Bronchial epithelial cell (primary cell): ENCODE measurements at regions not wholly inside any gene's neighbourhood (a gene's known extent, or its start where the extent isn't known, plus 50 kb on each side); places are given as distances from the start of the nearest gene placed in this dataset.
A peak's percentile ranks its signal among the peaks of the same experiment; 100 is the strongest.

Source experiments
- DNase-seq: peaks from one replicate; pipeline ENCODE4 v3.0.0-alpha.2; 2010; ENCODE audit warnings: low read depth
- FAIRE-seq: peaks from 2 replicates; lab custom pipeline; 2011; peaks lifted over from hg19 to GRCh38; lab: Jason Lieb, UNC
- H3K27me3 ChIP-seq: 2 replicates; pipeline ENCODE4 v1.5.1; 2011; ENCODE audit warnings: low read length; ENCODE audit not compliant: control insufficient read depth, insufficient read depth
- H3K36me3 ChIP-seq: 2 replicates; pipeline ENCODE4 v1.5.1; 2011; ENCODE audit warnings: low read length; ENCODE audit not compliant: control insufficient read depth, insufficient read depth
- H3K4me3 ChIP-seq: 2 replicates; pipeline ENCODE4 v1.5.1; 2011; ENCODE audit warnings: mild to moderate bottlenecking, low read depth, low read length, control low read depth
- CTCF ChIP-seq: IDR thresholded peaks from 2 replicates; pipeline ENCODE4 v1.5.1; 2011; ENCODE audit warnings: mild to moderate bottlenecking, moderate library complexity, low read length, control low read depth, inconsistent platforms; ENCODE audit not compliant: insufficient read depth, severe bottlenecking

- Histone ChIP-seq H3K4me3 (no peak overlapping the region), H3K27me3 (no peaks in the 10 kb centered on the region), H3K36me3 (no peaks in the 10 kb centered on the region)
- no peak for DNase-seq
- FAIRE-seq, result no peak
- no peak for TF ChIP-seq CTCF
Measured at GRCh38 chr11:26204839-26205238, 127.1 kb upstream of the ANO3 start.

- no peak for TF ChIP-seq CTCF
- DNase-seq (no peak), FAIRE-seq (no peak)
- Histone ChIP-seq H3K36me3 (no peaks in the 10 kb centered on the region), H3K27me3 (no peaks in the 10 kb centered on the region), H3K4me3 (no peak overlapping the region)
Measured at GRCh38 chr11:26219183-26220117, 112.5 kb upstream of the ANO3 start.

GRCh38 chr11:26225646-26226045 is 106.3 kb upstream of the ANO3 start:
- TF ChIP-seq CTCF, result no peak
- no peak overlapping the region for H3K4me3 ChIP-seq
- FAIRE-seq, result no peak
- H3K36me3 ChIP-seq, result no peaks in the 10 kb centered on the region
- DNase-seq, result no peak
- H3K27me3 ChIP-seq, result no peaks in the 10 kb centered on the region

- DNase-seq (peak; percentile 99), FAIRE-seq (no peak)
- H3K36me3 ChIP-seq, result no peaks in the 10 kb centered on the region
- H3K27me3 ChIP-seq, result no peaks in the 10 kb centered on the region
- H3K4me3 ChIP-seq, result no peak overlapping the region
- peak; percentile 24 for TF ChIP-seq CTCF
Measured at GRCh38 chr11:26227301-26227746, 104.6 kb upstream of the ANO3 start.

GRCh38 chr11:26227883-26228502 is 103.9 kb upstream of the ANO3 start:
- no peaks in the 10 kb centered on the region for H3K27me3 ChIP-seq
- FAIRE-seq, result no peak
- no peak overlapping the region for H3K4me3 ChIP-seq
- no peak for TF ChIP-seq CTCF
- no peak for DNase-seq
- no peaks in the 10 kb centered on the region for H3K36me3 ChIP-seq
